ENCODE measurements at regions not wholly inside any gene's neighbourhood (a gene's known extent, or its start where the extent isn't known, plus 50 kb on each side); places are given as distances from the start of the nearest gene placed in this dataset.
"Not testable (repeated sequence)": the region's sequence is repeated elsewhere in the genome, so short reads cannot be mapped to it uniquely, and the experiment has no call there.

- not testable (repeated sequence) for DNase-seq (ENCODE audit: insufficient read length, low spot score); FAIRE-seq
Observed at GRCh38 chr6:23665911-23666310, 460.1 kb upstream of the NRSN1 start.

DNA sequence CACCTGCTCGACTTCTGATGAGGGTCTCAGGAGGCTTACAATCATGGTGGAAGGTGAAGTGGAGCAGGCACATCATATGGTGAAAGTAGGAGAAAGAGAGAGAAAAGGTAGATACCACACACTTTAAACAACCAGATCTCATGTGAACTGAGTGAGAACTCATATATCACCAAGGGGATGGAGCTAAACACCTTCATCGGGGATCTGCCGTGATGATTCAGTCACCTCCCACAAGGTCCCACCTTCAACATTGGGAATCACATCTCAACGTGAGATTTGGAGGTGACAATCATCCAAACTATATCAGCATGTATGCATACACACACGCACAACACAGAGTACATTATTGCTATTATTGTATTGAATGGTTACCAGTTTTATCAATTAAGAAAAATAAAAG lies 453.3 kb upstream of the NRSN1 start:
- DNase-seq (ENCODE audit: insufficient read length, low spot score) (no peak), FAIRE-seq (no peak)

- FAIRE-seq (no peak), DNase-seq (ENCODE audit: insufficient read length, low spot score) (no peak)
Observed at GRCh38 chr6:23678626-23679025, 447.4 kb upstream of the NRSN1 start.

DNA sequence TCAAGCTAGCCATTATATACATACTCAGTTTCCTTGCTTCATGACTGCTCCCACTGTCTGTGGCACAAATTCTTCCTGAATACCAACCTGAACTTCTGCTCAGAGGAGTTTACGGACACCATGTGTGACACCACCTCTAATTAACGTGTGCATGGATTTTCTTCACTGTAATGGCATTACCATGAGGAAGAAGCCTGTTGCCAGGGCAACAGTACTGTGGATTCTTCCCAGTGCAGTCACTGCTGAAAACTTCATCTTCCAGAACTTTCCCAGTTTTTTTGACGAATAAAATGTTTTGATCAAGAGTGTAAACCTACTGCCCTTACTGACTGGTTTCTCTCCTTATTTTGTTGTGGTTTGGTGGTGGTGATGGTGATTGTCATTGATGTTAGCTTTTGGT lies 444.3 kb upstream of the NRSN1 start:
- no peak for DNase-seq (ENCODE audit: insufficient read length, low spot score)
- no peak for FAIRE-seq

DNA sequence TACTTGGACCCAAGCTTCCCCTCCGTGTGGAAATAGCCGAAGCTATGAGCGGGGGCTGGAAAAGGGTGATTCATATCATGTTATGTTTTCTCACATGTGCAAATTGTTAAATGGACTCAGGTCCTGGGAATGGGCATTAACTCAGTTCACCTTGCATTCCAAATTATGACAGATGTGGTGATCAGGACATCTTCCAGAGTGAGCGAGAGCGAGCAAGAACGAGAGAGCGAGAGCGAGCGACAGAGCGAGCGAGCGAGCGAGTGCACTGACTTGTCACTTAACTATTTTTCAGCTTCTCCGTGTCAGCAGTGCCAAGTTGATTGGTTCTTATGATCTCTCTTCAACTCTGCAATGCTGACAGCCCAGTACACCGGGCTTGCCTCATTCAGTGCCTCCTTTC lies 437.4 kb upstream of the NRSN1 start:
- DNase-seq (ENCODE audit: insufficient read length, low spot score) (no peak), FAIRE-seq (no peak)

DNA sequence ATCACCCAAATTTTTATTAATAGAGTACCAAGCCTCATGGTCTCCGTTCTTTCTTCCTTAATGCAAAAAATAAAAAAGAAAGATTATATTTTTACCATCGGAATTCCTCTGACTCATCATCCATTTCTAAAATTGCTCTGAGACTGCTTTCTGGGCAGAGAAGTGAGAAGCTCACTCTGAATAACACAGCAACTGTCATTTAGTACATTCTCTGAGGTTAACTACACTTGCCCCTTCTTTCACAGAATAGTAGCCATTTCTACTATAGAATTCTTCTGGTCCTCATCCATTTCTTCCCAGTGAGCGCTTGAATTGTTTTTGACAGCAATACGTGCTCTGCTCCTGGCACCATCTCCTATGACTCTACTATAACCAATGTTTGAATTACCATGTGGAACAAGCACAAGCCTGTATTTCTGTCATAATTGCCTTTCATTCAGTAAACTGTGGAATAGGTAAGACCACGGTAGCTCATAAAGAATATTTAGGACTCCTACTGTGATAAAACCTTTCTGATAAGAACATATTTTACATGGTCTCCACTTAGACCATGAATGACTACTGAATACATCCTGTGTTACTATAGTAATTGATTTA lies 435.5 kb upstream of the NRSN1 start:
- DNase-seq (ENCODE audit: insufficient read length, low spot score) (no peak), FAIRE-seq (no peak)

GRCh38 chr6:23692184-23692583 lies 433.8 kb upstream of the NRSN1 start:
- FAIRE-seq = no peak
- no peak for DNase-seq (ENCODE audit: insufficient read length, low spot score)

DNA sequence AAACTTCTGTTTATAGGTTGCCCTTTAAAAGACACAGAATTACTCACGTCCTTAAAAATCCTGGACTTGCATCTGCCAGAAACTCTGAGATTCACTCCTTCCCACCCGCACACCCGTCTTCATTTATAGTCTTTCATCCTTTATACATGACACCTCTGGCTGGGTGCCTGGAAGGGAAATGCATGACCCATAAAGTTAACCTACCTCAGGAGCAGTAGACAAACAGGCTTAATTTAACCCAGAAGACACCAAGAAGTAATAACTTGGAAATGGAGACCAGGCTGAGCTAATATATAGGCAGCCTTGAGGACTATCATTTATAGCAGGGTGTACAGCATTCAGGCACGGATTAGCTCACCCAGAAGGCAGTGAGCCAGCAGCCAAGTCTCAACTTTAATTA lies 429.0 kb upstream of the NRSN1 start:
- DNase-seq (ENCODE audit: insufficient read length, low spot score) (no peak), FAIRE-seq (no peak)

DNA sequence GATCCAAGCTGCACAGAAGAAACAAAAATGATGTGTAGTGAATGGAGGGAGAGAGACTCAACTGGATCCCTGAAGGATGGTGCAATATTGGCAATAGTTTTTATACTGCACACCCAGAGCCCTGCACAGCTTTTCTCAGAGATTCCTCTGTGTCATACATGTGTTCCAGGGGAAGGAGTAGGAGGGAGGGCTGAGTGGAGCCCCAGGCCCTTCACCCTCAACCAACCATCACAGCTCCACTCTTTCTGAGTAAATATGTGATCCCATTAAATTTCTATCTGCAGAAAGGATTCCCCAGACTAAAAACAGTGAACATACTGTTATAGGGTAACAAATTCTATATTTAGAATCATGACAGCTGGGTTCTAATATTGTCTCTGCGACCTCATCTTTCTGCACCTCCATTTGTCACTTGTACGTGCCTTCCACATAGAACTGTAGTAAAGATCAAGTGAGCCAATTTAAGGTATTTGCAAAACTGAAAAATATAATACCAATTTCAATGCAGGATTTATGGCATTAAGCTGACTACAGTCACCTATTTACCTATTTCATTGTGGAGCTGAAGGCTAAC lies 421.4 kb upstream of the NRSN1 start:
- FAIRE-seq (no peak), DNase-seq (ENCODE audit: insufficient read length, low spot score) (no peak)

DNA sequence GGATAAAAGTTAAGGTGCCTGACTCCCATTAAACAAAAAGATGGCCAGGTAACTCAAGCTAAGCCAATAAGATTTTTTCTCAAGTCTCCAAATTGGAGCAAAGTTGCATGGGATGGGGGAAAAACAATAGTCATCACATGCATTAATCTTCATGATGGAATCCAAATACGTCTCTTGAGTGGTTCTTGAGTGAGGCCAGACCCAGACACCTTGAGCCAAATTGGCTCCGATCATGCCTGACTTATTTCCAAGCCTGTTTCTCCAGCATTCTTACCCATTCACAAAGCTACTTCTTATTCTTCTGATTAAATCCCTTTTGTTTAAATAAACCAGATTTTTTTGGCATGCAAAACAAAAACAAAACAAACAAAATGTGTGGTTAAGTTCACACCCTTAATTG lies 420.3 kb upstream of the NRSN1 start:
- FAIRE-seq = no peak
- DNase-seq (ENCODE audit: insufficient read length, low spot score) = no peak

- FAIRE-seq (no peak), DNase-seq (ENCODE audit: insufficient read length, low spot score) (no peak)
Observed at GRCh38 chr6:23712756-23713155, 413.3 kb upstream of the NRSN1 start.

DNA sequence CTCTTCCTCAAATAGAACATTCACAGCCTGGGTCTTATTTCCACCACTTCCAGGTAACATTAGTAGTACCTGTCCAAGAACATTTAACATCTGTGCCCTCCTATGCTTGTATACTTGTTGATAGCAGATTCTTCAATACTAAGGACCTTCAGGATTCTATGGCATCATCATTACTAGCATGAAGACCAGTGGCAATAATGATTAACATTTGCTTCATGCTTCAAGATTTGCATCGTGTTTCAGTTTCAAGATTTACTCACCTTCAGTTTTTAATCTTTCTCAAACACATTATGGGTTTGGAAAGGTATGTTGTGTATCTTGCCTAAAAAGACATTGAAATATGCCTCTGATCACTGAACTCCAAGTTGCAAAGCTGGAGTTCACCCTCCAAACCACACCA lies 412.8 kb upstream of the NRSN1 start:
- FAIRE-seq (no peak), DNase-seq (ENCODE audit: insufficient read length, low spot score) (no peak)

GRCh38 chr6:23728707-23729106 lies 397.3 kb upstream of the NRSN1 start:
- no peak for DNase-seq (ENCODE audit: insufficient read length, low spot score)
- FAIRE-seq = no peak

- no peak for DNase-seq (ENCODE audit: insufficient read length, low spot score)
- FAIRE-seq = no peak
Observed at GRCh38 chr6:23731609-23732008, 394.4 kb upstream of the NRSN1 start.

GRCh38 chr6:23732521-23732920 lies 393.5 kb upstream of the NRSN1 start:
- FAIRE-seq (no peak), DNase-seq (ENCODE audit: insufficient read length, low spot score) (no peak)

DNA sequence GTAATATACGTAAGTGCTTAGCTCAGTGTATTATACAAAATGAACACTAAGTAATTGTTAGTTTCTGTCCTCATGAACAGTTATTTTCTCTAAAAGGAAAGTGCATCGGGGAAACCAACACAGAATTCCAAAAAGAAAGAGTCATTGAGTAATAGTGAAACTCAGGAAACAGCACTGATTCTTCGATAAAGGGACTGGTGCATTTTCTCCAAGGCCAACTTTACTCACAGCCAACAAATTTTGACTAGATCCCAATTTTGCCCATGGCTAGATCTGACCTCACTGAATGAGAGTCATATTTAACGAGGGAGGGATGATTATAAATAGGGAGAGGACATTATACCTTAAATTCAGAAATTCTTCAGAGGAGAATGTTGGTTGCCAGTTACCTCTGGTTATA lies 390.9 kb upstream of the NRSN1 start:
- no peak for DNase-seq (ENCODE audit: insufficient read length, low spot score)
- FAIRE-seq = no peak

DNA sequence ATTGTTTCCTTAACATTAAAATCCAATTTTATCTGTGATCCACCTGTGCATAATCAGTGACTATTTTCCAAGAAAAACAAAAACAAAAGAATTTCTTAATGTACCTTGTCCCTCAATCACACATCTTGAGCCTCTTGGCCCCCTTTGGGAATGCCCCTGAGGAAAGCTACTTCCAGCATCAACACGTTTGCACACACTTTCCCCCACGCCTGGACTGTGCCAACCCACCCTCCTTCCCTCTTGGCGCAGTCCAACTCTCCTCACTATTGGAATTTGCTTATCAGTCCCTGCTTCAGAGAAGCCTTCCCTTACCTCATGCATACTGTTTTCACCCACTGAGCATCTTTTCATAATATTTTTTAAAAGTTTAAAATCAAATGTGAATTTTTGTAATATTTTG lies 389.4 kb upstream of the NRSN1 start:
- FAIRE-seq (no peak), DNase-seq (ENCODE audit: insufficient read length, low spot score) (no peak)

DNA sequence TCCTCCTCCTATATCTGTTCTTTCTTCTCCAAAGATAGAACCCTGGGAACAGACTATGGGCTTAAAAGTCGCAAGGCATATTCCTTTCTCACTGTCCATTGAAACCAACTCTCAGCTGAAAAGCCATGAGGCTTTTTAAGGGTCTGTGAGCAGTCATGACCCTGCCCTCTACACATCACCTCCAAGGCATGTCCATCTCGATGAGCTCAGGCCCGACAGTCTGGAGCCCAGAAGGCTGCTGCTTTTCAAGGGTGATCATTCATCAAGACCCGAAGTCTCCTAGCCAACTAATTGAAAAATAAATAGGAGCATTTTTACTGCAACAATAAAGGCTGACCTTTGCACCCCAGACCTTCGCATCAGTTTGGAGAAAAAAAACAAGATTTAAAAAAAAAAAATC lies 378.8 kb upstream of the NRSN1 start:
- DNase-seq (ENCODE audit: insufficient read length, low spot score) = no peak
- FAIRE-seq = no peak

DNA sequence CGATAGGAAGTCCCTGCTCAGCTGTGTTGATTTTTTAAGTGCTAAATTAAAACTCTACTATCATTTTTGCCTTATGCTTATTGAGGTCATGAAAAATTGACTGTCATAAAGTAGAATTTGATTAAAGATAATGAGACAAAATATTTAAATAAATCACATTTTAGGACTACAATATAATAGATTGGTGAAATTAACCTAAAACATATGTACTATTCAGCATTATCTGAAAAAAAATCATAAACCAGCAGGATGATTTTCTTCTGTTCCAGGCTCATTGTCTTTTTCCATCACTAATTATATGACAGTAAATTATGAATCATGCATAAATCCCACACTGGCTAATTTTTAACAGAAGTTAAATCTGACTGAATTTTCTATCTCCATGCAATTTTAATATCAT lies 373.6 kb upstream of the NRSN1 start:
- no peak for FAIRE-seq
- DNase-seq (ENCODE audit: insufficient read length, low spot score) = no peak

DNA sequence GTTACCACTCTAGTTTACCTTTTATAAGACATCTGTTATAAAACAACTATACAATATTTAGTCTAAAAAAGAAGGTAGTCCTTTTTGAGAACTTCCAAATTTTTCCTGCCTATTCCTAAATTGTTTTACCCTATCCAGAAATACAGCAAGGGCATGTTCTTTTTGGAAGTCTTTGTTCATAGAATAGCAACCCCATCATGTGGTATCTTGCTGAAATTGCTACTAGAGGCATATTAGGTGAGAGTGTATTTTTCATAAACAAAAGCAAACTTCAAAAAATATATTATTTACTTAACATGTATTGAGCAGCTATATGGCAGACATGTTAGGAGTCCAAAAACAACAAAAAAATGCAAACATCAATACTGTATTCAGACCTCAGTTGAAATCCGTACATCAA lies 371.8 kb upstream of the NRSN1 start:
- no peak for FAIRE-seq
- DNase-seq (ENCODE audit: insufficient read length, low spot score) = no peak

DNA sequence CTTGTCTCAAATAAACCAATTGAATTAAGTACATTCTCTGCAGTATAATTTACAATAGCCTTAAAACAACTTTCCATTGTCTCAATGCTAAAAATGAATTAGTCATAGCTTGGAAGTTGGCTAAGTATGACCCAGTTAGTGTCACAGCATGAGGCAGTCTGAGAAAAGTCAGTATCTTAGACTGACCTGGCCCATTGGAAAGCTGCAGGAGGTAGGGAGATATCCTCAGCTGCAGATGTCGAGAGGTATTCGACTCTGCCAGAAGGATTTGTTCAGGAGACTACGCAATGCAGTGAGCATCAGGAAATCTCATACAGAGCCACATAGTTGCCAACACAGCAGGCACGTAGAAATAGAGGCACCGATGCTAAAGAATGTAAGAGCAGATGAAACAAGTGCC lies 350.9 kb upstream of the NRSN1 start:
- FAIRE-seq (no peak), DNase-seq (ENCODE audit: insufficient read length, low spot score) (no peak)

- DNase-seq (ENCODE audit: insufficient read length, low spot score) = no peak
- FAIRE-seq = no peak
Observed at GRCh38 chr6:23783901-23784300, 342.1 kb upstream of the NRSN1 start.

GRCh38 chr6:23784301-23784919 lies 341.6 kb upstream of the NRSN1 start:
- no peak for DNase-seq (ENCODE audit: insufficient read length, low spot score)
- no peak for FAIRE-seq

Measured in GM19239 (cell line).